GM13977 (cell line): ENCODE measurements at regions not wholly inside any gene's neighbourhood (a gene's known extent, or its start where the extent isn't known, plus 50 kb on each side); places are given as distances from the start of the nearest gene placed in this dataset.

ENCODE experiments used
- DNase-seq: peaks from one replicate; pipeline ENCODE4 v3.0.0; 2012; ENCODE audit warnings: low spot score
- CTCF ChIP-seq: IDR thresholded peaks from 2 replicates; pipeline ENCODE4 v1.5.1; 2012; ENCODE audit warnings: mild to moderate bottlenecking, control low read depth; ENCODE audit not compliant: insufficient read depth; ENCODE audit errors: extremely low read depth, missing control alignments
- in situ Hi-C: fragments of 300-500 bp; cut with MboI; formaldehyde crosslinking; loops from one replicate; pipeline ENCODE4 v1.12.0; 2022; ENCODE audit warnings: low sequenced_read_pairs, low pct_unique_long_range_greater_than_20kb, mixed read lengths, inconsistent platforms; ENCODE audit not compliant: unreplicated experiment

DNA sequence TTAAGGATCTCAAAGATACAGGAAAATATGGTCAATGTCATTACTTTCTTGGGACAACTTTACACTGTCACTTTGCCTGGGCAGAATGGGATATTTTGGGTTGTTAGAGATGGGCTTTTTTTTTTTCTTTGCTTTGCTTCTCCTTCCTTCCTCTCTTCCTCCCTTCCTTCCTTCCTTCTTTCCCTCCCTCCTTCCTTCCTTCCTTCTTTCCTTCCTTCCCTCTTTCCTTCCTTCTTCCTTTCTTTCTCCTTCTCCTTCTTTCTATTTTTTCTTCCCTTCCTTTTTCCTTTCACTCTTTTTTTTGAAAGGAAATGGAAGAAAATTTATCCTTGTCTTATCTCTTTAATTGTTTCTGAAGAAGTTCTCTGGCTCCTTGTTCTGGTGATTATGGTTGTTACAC is 180.0 kb upstream of the CCDC68 start:
- in situ Hi-C loops, result no loop called here
- no peak for TF ChIP-seq CTCF
- no peak for DNase-seq

- DNase-seq, result no peak
- TF ChIP-seq CTCF, result no peak
- in situ Hi-C loops, result no loop called here
These were observed 179.1 kb upstream of the CCDC68 start for GRCh38 chr18:55138401-55138800.

GRCh38 chr18:55137602-55138001 is 178.3 kb upstream of the CCDC68 start:
- no peak for DNase-seq
- TF ChIP-seq CTCF, result no peak
- in situ Hi-C loops, result no loop called here

- no peak for TF ChIP-seq CTCF
- no peak for DNase-seq
- in situ Hi-C loops, result no loop called here
These were observed 177.6 kb upstream of the CCDC68 start for GRCh38 chr18:55136864-55137263.

GRCh38 chr18:55136258-55136657 is 177.0 kb upstream of the CCDC68 start:
- DNase-seq, result no peak
- no peak for TF ChIP-seq CTCF
- in situ Hi-C loops, result no loop called here

- no peak for TF ChIP-seq CTCF
- DNase-seq, result no peak
- in situ Hi-C loops, result no loop called here
These were observed 174.1 kb upstream of the CCDC68 start for GRCh38 chr18:55133378-55133777.

DNA sequence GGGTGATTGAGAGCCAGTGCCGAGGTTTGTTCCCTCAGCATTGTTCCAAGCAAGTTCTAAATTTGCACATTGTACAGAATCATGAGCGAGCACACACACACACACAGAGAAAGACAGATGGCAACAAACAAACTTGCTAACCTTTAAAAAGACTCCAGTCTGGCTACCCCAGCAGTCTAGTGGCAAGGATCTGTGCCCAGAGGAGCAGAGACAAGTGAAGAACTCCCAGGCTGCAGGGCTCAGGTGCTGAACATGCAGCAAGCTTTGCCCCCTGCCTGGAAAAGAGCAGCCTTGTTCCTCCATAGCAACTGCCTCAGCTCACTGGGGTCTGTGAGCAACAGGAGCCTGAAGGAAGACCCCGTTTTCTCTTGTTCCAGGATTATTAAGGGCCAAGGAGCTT is 169.2 kb upstream of the CCDC68 start:
- DNase-seq, result no peak
- in situ Hi-C loops, result no loop called here
- no peak for TF ChIP-seq CTCF
